ENCODE measurements at regions not wholly inside any gene's neighbourhood (a gene's known extent, or its start where the extent isn't known, plus 50 kb on each side); places are given as distances from the start of the nearest gene placed in this dataset.

DNA sequence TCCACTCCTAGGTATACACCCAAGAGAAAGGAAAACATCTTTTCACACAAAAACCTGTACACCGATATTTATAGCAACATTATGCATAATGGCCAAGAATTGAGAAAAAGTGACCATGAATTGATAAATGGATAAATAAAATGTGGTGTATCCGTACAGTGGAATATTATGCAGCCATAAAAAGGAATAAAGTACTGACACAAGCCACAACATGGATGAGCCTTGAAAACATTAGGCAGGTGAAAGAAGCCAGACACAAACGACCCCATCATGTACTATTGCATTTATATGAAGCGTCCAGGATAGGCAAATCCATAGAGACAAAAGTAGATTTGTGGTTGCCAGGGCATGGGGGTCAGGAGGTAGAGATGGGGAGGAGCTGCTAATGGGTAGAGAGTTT is 64.2 kb upstream of the SLC6A6 start:
- Mint-ChIP-seq H3K27me3 (no peaks in the 10 kb centered on the region), H3K9me3 (no peaks in the 10 kb centered on the region), H3K36me3 (no peaks in the 10 kb centered on the region), H3K27ac (no peak overlapping the region), H3K4me3 (no peak overlapping the region), H3K4me1 (ENCODE audit: low read depth) (no peaks in the 10 kb centered on the region)
- POLR2A ChIA-PET, result no interaction called here
- intact Hi-C loops (cut with micrococcal nuclease), result no loop called here
- CTCF ChIA-PET, result no interaction called here
- no peak for DNase-seq

DNA sequence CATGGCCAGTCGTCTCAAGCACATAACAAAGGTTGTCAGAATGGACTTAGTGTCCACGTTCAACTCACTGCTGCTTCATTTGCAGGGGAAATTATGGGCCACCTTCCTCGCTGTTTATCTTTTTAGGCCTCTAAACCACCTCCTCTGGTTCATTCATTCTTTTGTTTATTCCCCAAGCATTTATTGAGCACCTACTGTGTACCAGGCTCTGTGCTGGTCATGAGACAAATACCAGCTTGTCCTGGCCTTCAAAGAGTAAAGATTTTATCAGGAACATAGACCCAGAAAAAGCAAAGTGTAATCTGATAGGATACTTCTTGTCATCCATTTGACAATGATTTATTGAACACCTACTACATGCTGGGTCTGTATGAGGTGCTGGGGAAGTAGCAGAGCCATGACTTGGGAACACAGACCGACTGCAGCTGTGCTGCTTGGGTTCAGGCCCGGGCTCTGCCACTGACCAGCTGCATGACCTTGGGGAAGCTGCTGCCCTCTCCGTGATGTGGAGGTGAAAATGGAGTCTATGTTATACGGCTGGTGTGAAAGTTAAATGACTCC is 63.4 kb upstream of the SLC6A6 start:
- Mint-ChIP-seq H3K27ac (no peak overlapping the region), H3K36me3 (no peaks in the 10 kb centered on the region), H3K4me1 (ENCODE audit: low read depth) (no peaks in the 10 kb centered on the region), H3K4me3 (no peak overlapping the region), H3K27me3 (no peaks in the 10 kb centered on the region), H3K9me3 (no peaks in the 10 kb centered on the region)
- CTCF ChIA-PET, result no interaction called here
- POLR2A ChIA-PET, result no interaction called here
- no peak for DNase-seq
- intact Hi-C loops (cut with micrococcal nuclease), result no loop called here

DNA sequence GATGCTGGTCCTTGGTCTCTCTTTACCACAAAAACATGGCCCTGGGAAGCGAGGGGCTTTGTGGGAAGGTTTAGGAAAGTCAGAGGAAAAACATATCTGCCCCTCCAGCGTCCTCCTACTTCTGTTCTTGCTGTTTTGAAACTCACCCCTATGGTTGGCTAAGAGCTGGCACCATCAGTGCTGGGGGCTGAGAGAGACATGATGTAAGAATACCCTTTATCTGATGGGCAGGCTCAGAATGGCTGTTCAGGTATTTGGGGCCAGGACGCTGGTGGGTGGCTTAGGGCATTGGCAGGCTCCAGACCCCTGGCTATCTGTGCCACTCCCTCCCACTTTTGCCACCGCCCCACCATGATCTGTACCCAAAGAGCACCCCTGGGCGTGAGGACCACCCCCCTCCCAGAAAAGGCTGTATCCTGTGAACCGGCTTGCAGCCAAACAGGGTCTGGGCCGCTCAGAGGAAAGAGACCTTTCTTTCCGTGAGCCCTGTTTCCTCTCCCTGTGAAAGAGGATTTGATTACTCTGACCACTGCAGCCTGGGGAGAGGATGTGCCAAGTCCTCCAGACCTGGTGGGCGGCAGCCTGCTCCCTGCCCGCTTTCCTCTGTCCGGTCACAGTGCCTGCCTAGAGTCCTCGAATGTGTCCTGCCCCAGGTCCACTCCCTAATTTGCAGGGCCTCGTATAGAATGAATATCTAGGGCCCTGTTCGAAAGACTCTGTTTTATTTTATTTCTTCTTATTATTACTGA is 61.3 kb upstream of the SLC6A6 start:
- Mint-ChIP-seq H3K36me3 (no peaks in the 10 kb centered on the region), H3K9me3 (no peaks in the 10 kb centered on the region), H3K27me3 (no peaks in the 10 kb centered on the region), H3K27ac (no peak overlapping the region), H3K4me3 (no peak overlapping the region), H3K4me1 (ENCODE audit: low read depth) (no peaks in the 10 kb centered on the region)
- CTCF ChIA-PET, result no interaction called here
- intact Hi-C loops (cut with micrococcal nuclease), result no loop called here
- POLR2A ChIA-PET, result no interaction called here
- DNase-seq, result no peak

DNA sequence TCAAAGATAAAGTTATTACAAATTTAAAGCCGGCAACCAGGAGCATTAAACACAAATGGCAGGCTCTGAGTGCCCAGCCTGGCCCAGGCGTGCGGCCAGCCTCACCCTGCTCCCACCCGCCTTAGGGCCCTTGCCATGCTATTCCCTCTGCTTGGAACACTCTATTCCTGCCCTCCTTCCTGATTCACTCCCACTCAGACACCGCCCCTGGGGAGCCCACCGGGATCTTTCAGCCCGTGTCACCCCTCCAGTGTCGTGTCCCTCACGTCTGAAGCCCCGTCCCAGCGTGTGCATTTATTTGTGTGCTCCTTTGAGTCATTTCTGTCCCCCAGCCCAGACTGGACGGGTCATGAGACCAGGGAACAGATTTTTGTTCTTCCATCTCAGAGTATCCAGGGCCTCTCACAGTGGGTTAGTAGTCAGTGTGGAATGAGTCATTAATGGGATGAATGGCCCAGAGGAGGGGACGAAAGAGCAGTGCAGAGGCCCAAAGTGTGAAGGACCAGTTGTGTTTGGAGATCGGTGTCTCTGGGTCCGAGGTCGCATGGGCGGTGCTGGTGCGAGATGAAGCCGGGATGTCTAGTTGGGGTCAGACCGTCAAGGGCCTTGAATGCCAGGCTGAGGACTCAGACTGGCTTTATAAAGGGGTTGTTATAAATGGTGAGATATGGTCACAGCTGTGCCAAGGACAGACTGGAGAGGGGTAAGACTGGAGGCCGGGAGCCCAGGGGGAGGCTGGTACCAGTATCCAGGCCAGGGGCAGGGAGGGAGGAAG is 58.9 kb upstream of the SLC6A6 start:
- Mint-ChIP-seq H3K36me3 (no peaks in the 10 kb centered on the region), H3K4me3 (no peak overlapping the region), H3K4me1 (ENCODE audit: low read depth) (no peaks in the 10 kb centered on the region), H3K9me3 (no peaks in the 10 kb centered on the region), H3K27ac (no peak overlapping the region), H3K27me3 (no peaks in the 10 kb centered on the region)
- intact Hi-C loops (cut with micrococcal nuclease), result no loop called here
- no peak for DNase-seq
- ChIA-PET POLR2A (no interaction called here), CTCF (no interaction called here)

DNA sequence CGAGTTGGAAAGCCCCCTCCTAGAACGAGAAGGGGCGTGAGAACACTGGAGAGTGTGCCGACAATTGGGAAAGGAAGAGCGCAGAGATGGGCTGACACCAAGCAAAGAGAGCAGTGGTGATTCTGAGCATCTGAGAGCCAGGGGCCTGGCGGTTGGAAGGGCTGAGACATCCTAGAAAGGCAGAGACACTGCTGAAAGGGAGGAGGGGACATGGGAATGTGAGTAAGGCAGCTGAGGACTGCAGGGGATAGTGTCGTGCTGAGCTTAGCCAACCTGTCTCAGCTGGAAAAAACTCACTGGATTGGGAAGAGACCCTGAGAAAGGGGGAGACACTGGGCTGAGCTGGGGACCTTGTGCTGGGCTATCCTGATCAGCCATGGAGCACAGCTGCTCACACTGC is 58.1 kb upstream of the SLC6A6 start:
- H3K36me3 Mint-ChIP-seq, result no peaks in the 10 kb centered on the region
- H3K27me3 Mint-ChIP-seq, result no peaks in the 10 kb centered on the region
- no peak overlapping the region for H3K4me3 Mint-ChIP-seq
- H3K4me1 Mint-ChIP-seq (ENCODE audit: low read depth), result no peaks in the 10 kb centered on the region
- H3K9me3 Mint-ChIP-seq, result no peaks in the 10 kb centered on the region
- DNase-seq, result no peak
- H3K27ac Mint-ChIP-seq, result no peak overlapping the region
- ChIA-PET POLR2A (no interaction called here), CTCF (no interaction called here)
- intact Hi-C loops (cut with micrococcal nuclease), result no loop called here

DNA sequence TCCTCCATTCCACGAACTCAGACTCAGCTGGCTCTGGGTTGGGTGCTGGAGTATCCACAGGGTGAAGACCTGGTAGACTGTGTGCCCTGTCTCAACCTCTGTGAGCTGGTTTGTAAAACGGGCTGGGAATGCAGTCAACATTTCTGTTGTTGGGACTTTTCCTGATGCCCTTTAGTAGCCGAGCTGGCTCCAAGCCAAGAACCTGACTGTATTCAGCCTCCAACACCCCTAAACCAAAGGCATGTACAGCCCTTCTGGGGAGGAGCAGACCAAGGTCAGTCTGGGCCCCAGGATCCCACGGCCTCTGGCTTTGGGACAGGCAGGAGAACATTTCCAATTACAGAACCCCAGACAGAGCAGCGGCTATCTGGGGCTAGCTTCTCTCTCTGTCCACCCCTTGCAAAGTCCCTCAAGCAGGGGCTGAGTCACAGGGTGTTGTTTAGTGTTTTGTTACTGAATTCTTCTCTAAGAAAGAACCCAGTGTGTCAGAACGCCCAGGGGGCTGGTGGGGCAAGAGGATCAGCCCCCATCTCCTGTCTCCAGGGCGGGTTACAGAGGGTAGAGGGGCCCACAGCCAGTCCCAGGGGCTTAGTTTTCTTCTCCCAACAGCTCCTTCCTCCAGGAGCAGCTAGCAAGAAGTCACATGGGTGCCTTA is 56.8 kb upstream of the SLC6A6 start:
- Mint-ChIP-seq H3K27me3 (no peaks in the 10 kb centered on the region), H3K4me1 (ENCODE audit: low read depth) (no peaks in the 10 kb centered on the region), H3K9me3 (no peaks in the 10 kb centered on the region), H3K4me3 (no peak overlapping the region), H3K36me3 (no peaks in the 10 kb centered on the region), H3K27ac (no peak overlapping the region)
- no peak for DNase-seq
- CTCF ChIA-PET, result no interaction called here
- POLR2A ChIA-PET, result no interaction called here
- intact Hi-C loops (cut with micrococcal nuclease), result no loop called here

DNA sequence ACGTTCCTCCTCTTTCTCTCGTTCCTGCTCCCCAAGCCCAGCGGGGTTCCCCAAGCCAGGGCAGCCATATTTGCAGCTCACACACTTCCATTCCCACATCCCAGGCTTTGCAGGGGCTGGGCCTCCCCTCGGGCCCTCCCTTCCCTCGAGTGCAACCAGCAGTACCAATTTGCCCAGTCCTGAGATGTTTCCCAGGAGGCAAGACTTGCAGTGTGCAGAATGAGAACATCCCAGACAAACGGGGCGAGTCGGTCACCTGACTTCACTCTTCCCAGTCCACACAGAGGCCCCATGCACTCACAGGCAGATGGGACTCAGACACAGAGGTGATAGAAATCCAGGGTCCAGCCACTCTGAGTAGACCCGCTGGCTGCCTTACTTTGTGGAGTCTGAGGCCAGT is 56.2 kb upstream of the SLC6A6 start:
- no peak overlapping the region for H3K4me3 Mint-ChIP-seq
- ChIA-PET POLR2A (no interaction called here), CTCF (no interaction called here)
- DNase-seq, result no peak
- H3K27ac Mint-ChIP-seq, result no peak overlapping the region
- H3K36me3 Mint-ChIP-seq, result no peaks in the 10 kb centered on the region
- no peaks in the 10 kb centered on the region for H3K27me3 Mint-ChIP-seq
- H3K9me3 Mint-ChIP-seq, result no peaks in the 10 kb centered on the region
- intact Hi-C loops (cut with micrococcal nuclease), result no loop called here
- no peaks in the 10 kb centered on the region for H3K4me1 Mint-ChIP-seq (ENCODE audit: low read depth)

DNA sequence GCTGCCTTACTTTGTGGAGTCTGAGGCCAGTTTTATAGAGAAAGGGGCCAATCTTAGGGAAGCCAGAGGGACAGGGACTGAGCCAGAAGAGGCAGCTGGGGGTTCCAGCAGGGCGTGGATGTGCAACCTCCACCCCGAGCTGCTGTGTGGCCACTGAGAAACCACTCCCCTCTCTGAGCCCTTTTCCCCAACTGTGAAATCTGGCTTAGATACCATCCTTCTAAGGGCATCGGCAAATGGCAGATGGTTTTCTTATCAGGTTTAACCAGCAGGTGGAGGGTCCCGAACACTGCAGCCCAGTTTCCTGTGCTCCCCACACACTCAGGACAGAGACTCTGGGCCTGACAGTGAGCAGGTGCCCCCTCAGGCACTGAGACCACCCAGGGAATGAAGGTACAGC is 55.8 kb upstream of the SLC6A6 start:
- intact Hi-C loops (cut with micrococcal nuclease), result no loop called here
- CTCF ChIA-PET, result no interaction called here
- Mint-ChIP-seq H3K36me3 (no peaks in the 10 kb centered on the region), H3K27ac (no peak overlapping the region), H3K27me3 (no peaks in the 10 kb centered on the region), H3K9me3 (no peaks in the 10 kb centered on the region), H3K4me3 (no peak overlapping the region), H3K4me1 (ENCODE audit: low read depth) (no peaks in the 10 kb centered on the region)
- POLR2A ChIA-PET, result no interaction called here
- no peak for DNase-seq

DNA sequence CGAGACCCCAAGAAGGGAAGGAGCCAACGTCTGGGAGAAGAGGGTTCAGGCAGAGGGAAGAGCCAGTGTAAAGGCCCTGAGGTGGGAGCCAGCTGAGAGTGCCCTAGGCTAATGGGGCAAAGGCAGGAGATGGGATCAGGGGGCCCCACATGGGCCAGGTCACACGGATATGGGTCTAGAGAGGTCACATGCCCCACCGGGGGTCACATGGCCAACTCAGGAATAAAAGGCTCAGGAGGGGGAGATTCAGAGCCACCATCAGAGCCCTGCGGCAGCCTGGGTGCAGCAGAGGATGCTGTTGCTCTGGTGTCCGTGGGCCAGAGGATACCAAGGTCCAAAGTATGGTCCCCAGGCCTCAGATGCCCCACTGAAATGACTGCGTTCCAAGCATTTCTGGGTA is 55.3 kb upstream of the SLC6A6 start:
- ChIA-PET POLR2A (no interaction called here), CTCF (no interaction called here)
- Mint-ChIP-seq H3K4me3 (no peak overlapping the region), H3K27me3 (no peaks in the 10 kb centered on the region), H3K4me1 (ENCODE audit: low read depth) (no peaks in the 10 kb centered on the region), H3K36me3 (no peaks in the 10 kb centered on the region), H3K27ac (no peak overlapping the region), H3K9me3 (no peaks in the 10 kb centered on the region)
- intact Hi-C loops (cut with micrococcal nuclease), result no loop called here
- DNase-seq, result no peak

DNA sequence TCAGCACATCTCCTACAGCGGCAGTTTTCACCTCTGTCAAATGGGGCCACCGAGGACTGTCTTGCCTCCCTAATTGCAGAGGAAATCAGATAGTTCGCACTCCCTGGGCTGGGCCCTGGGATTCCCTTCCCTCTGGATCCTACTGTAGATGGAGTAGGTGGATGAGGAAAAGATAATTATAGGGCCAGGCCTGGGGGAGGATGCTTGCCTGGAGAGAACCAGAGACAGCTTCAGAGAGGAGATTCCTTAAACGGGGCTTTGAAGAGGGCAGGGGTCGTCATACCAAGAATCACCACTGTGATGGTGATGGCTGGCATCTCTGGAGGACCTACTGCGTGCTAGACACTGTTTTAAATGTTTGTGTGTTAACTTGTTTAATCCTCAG is 50.8 kb upstream of the SLC6A6 start:
- ChIA-PET CTCF (no interaction called here), POLR2A (no interaction called here)
- intact Hi-C loops (cut with micrococcal nuclease), result no loop called here
- DNase-seq, result no peak
- Mint-ChIP-seq H3K27ac (no peak overlapping the region), H3K27me3 (no peaks in the 10 kb centered on the region), H3K4me3 (no peak overlapping the region), H3K9me3 (no peaks in the 10 kb centered on the region), H3K36me3 (no peaks in the 10 kb centered on the region), H3K4me1 (ENCODE audit: low read depth) (no peaks in the 10 kb centered on the region)

DNA sequence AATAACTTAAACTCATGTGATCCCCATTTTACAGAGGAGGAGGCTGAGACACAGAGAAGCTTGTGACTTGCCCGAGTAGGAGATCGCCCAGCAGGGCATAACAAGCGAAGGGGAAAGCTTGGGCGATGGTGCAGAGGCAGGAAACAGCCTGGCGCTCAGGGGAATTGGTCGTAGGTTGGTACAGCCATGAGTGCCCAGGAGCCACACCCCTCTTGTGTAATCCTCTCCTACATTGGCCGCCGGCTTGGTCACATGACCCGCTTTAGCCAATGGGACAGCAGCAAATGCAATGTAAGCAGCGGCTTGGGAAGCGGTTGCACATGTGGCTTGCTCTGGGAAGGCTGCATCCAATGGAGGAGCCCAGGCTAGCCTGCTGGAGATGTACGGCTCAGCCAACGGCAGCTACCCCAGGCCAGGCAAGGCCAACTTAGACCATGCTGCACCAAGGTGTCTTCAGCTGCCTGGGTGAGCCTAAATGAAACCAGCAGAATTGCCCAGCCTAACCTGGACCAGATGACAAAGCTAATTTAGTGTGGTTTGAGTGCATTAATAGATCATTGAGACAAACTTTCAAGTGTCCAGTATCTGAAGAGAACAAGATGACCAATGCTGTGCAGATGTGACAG is 50.3 kb upstream of the SLC6A6 start:
- DNase-seq, result peak; percentile 13
- H3K4me1 Mint-ChIP-seq (ENCODE audit: low read depth), result no peaks in the 10 kb centered on the region
- CTCF ChIA-PET, result no interaction called here

More for the DNA sequence above, 50.3 kb upstream of the SLC6A6 start:
- intact Hi-C loops (cut with micrococcal nuclease), result no loop called here
- no peaks in the 10 kb centered on the region for H3K9me3 Mint-ChIP-seq
- H3K27ac Mint-ChIP-seq, result no peak overlapping the region
- no peaks in the 10 kb centered on the region for H3K36me3 Mint-ChIP-seq
- H3K27me3 Mint-ChIP-seq, result no peaks in the 10 kb centered on the region
- no peak overlapping the region for H3K4me3 Mint-ChIP-seq
- POLR2A ChIA-PET, result interaction anchor here (0.7 kb wide), 1 partner anchor 1046 kb away, joined by 3 read pairs; no protein-coding TSS in a partner anchor
